Neural progenitor cell (in vitro differentiated cells): ENCODE measurements at regions not wholly inside any gene's neighbourhood (a gene's known extent, or its start where the extent isn't known, plus 50 kb on each side); places are given as distances from the start of the nearest gene placed in this dataset.

Experiments
- DNase-seq: peaks from one replicate; pipeline ENCODE4 v3.0.0-alpha.2; 2016; ENCODE audit warnings: low spot score
- H2AFZ ChIP-seq: fragments of 200-600 bp; sonication (generic); replicated peaks from 2 replicates; pipeline ENCODE4 v1.6.1; 2016; ENCODE audit warnings: antibody characterized with exemption
- H3F3A ChIP-seq: fragments of 200-600 bp; sonication (generic); 2 replicates; pipeline ENCODE4 v1.6.1; 2016; ENCODE audit warnings: antibody characterized with exemption, low read depth
- H3K27ac ChIP-seq: fragments of 200-600 bp; sonication (generic); 2 replicates; pipeline ENCODE4 v1.5.1; 2016; ENCODE audit warnings: mild to moderate bottlenecking
- H3K27me3 ChIP-seq: fragments of 200-600 bp; sonication (generic); 2 replicates; pipeline ENCODE4 v1.6.1; 2016; ENCODE audit warnings: mild to moderate bottlenecking, moderate library complexity
- H3K36me3 ChIP-seq: fragments of 200-600 bp; sonication (generic); 2 replicates; pipeline ENCODE4 v1.5.1; 2016
- H3K4me1 ChIP-seq: fragments of 200-600 bp; sonication (generic); 2 replicates; pipeline ENCODE4 v1.6.1; 2016; ENCODE audit warnings: mixed run types
- H3K4me2 ChIP-seq: fragments of 200-600 bp; sonication (generic); 2 replicates; pipeline ENCODE4 v1.6.1; 2016
- H3K4me3 ChIP-seq: fragments of 200-600 bp; sonication (generic); 2 replicates; pipeline ENCODE4 v1.5.1; 2016
- H3K79me2 ChIP-seq: fragments of 200-600 bp; sonication (generic); 2 replicates; pipeline ENCODE4 v1.6.1; 2016; ENCODE audit warnings: low read depth
- H3K9ac ChIP-seq: fragments of 200-600 bp; sonication (generic); 2 replicates; pipeline ENCODE4 v1.6.1; 2016
- H3K9me3 ChIP-seq: fragments of 200-600 bp; sonication (generic); 2 replicates; pipeline ENCODE4 v1.5.1; 2016; ENCODE audit warnings: low read depth
- H4K20me1 ChIP-seq: fragments of 200-600 bp; sonication (generic); 2 replicates; pipeline ENCODE4 v1.6.1; 2016; ENCODE audit warnings: low read depth
- H3K27ac Mint-ChIP-seq: 3 replicates; pipeline ENCODE4 v1.8.0; 2021; ENCODE audit warnings: mixed read lengths
- H3K27me3 Mint-ChIP-seq: 2 replicates; pipeline ENCODE4 v1.8.0; 2022; ENCODE audit warnings: low read depth, mild to moderate bottlenecking, inconsistent platforms, moderate library complexity, mixed read lengths; ENCODE audit not compliant: insufficient read depth
- H3K36me3 Mint-ChIP-seq: 3 replicates; pipeline ENCODE4 v1.8.0; 2021; ENCODE audit warnings: mixed read lengths
- H3K4me1 Mint-ChIP-seq: 3 replicates; pipeline ENCODE4 v1.8.0; 2021; ENCODE audit warnings: mixed read lengths
- H3K4me3 Mint-ChIP-seq: 3 replicates; pipeline ENCODE4 v1.8.0; 2021; ENCODE audit warnings: mild to moderate bottlenecking, moderate library complexity, mixed read lengths
- H3K9me3 Mint-ChIP-seq: 3 replicates; pipeline ENCODE4 v1.8.0; 2020; ENCODE audit warnings: mixed read lengths
- CTCF ChIP-seq: fragments of 200-600 bp; sonication (generic); IDR thresholded peaks from 2 replicates; pipeline ENCODE4 v1.5.1; 2017; ENCODE audit warnings: antibody characterized with exemption, mild to moderate bottlenecking
- EZH2 ChIP-seq: fragments of 200-600 bp; sonication (generic); IDR thresholded peaks from 2 replicates; pipeline ENCODE4 v1.6.1; 2017; ENCODE audit warnings: antibody characterized with exemption, mild to moderate bottlenecking, moderate library complexity
- EZH2phosphoT487 ChIP-seq: fragments of 200-600 bp; sonication (generic); IDR thresholded peaks from 2 replicates; pipeline ENCODE4 v1.6.1; 2017; ENCODE audit warnings: antibody characterized with exemption

- TF ChIP-seq EZH2 (no peak), CTCF (no peak), EZH2phosphoT487 (no peak)
- Mint-ChIP-seq H3K9me3 (no peaks in the 10 kb centered on the region), H3K4me3 (no peak overlapping the region), H3K4me1 (peaks cover 3% of the 10 kb centered on the region), H3K27me3 (no peaks in the 10 kb centered on the region), H3K27ac (no peak overlapping the region), H3K36me3 (no peaks in the 10 kb centered on the region)
- H3K27ac ChIP-seq, result no peak overlapping the region
- no peak overlapping the region for H3K9ac ChIP-seq
- no peak overlapping the region for H3K4me3 ChIP-seq
- no peaks in the 10 kb centered on the region for H3K9me3 ChIP-seq
- no peaks in the 10 kb centered on the region for H3K79me2 ChIP-seq
- no peaks in the 10 kb centered on the region for H4K20me1 ChIP-seq
- H2AFZ ChIP-seq, result no peak overlapping the region
- no peaks in the 10 kb centered on the region for H3K27me3 ChIP-seq
- H3F3A ChIP-seq, result no peaks in the 10 kb centered on the region
- peaks cover under 1% of the 10 kb centered on the region for H3K36me3 ChIP-seq
- no peak for DNase-seq
- H3K4me2 ChIP-seq, result no peak overlapping the region
- no peaks in the 10 kb centered on the region for H3K4me1 ChIP-seq
Observed at GRCh38 chr11:112454841-112455240, 194.2 kb upstream of the PLET1 start.

- H3K79me2 ChIP-seq, result no peaks in the 10 kb centered on the region
- no peak for DNase-seq
- H3F3A ChIP-seq, result no peaks in the 10 kb centered on the region
- no peak overlapping the region for H3K4me3 ChIP-seq
- H3K9ac ChIP-seq, result no peak overlapping the region
- H3K4me2 ChIP-seq, result no peak overlapping the region
- no peaks in the 10 kb centered on the region for H3K36me3 ChIP-seq
- Mint-ChIP-seq H3K9me3 (no peaks in the 10 kb centered on the region), H3K27me3 (no peaks in the 10 kb centered on the region), H3K27ac (no peak overlapping the region), H3K4me3 (no peak overlapping the region), H3K36me3 (no peaks in the 10 kb centered on the region), H3K4me1 (no peaks in the 10 kb centered on the region)
- no peaks in the 10 kb centered on the region for H3K4me1 ChIP-seq
- H3K27me3 ChIP-seq, result no peaks in the 10 kb centered on the region
- no peak overlapping the region for H3K27ac ChIP-seq
- no peaks in the 10 kb centered on the region for H3K9me3 ChIP-seq
- TF ChIP-seq CTCF (no peak), EZH2phosphoT487 (no peak), EZH2 (no peak)
- H4K20me1 ChIP-seq, result no peaks in the 10 kb centered on the region
- no peak overlapping the region for H2AFZ ChIP-seq
Observed at GRCh38 chr11:112455791-112456190, 195.1 kb upstream of the PLET1 start.

GRCh38 chr11:112457532-112457931, 196.9 kb upstream of the PLET1 start:
- no peaks in the 10 kb centered on the region for H3K9me3 ChIP-seq
- no peak overlapping the region for H3K27ac ChIP-seq
- H3K36me3 Mint-ChIP-seq, result no peaks in the 10 kb centered on the region
- TF ChIP-seq CTCF, result no peak
- no peak for TF ChIP-seq EZH2
- no peak for TF ChIP-seq EZH2phosphoT487
- H3K4me3 Mint-ChIP-seq, result no peak overlapping the region
- no peaks in the 10 kb centered on the region for H3K4me1 ChIP-seq
- H3K9me3 Mint-ChIP-seq, result no peaks in the 10 kb centered on the region
- no peaks in the 10 kb centered on the region for H3K27me3 Mint-ChIP-seq
- no peaks in the 10 kb centered on the region for H3K79me2 ChIP-seq
- no peaks in the 10 kb centered on the region for H3K27me3 ChIP-seq
- no peaks in the 10 kb centered on the region for H4K20me1 ChIP-seq
- H3K4me1 Mint-ChIP-seq, result no peaks in the 10 kb centered on the region
- no peaks in the 10 kb centered on the region for H3F3A ChIP-seq
- no peak overlapping the region for H3K9ac ChIP-seq
- no peak overlapping the region for H2AFZ ChIP-seq
- no peak overlapping the region for H3K27ac Mint-ChIP-seq
- H3K36me3 ChIP-seq, result no peaks in the 10 kb centered on the region
- no peak overlapping the region for H3K4me2 ChIP-seq
- no peak for DNase-seq
- no peak overlapping the region for H3K4me3 ChIP-seq

- Mint-ChIP-seq H3K9me3 (no peaks in the 10 kb centered on the region), H3K4me1 (no peaks in the 10 kb centered on the region), H3K27me3 (no peaks in the 10 kb centered on the region), H3K36me3 (no peaks in the 10 kb centered on the region), H3K4me3 (no peak overlapping the region), H3K27ac (no peak overlapping the region)
- Histone ChIP-seq H4K20me1 (no peaks in the 10 kb centered on the region), H3K4me2 (no peak overlapping the region), H3K9me3 (no peaks in the 10 kb centered on the region), H3F3A (no peaks in the 10 kb centered on the region), H3K9ac (no peak overlapping the region), H2AFZ (no peak overlapping the region), H3K4me3 (no peak overlapping the region), H3K27ac (no peak overlapping the region), H3K79me2 (no peaks in the 10 kb centered on the region), H3K27me3 (no peaks in the 10 kb centered on the region), H3K4me1 (no peaks in the 10 kb centered on the region), H3K36me3 (no peaks in the 10 kb centered on the region)
- no peak for TF ChIP-seq EZH2phosphoT487
- no peak for TF ChIP-seq CTCF
- TF ChIP-seq EZH2, result no peak
- DNase-seq, result no peak
Observed at GRCh38 chr11:112459001-112459400, 198.3 kb upstream of the PLET1 start.
